PC-9 (cell line): ENCODE measurements at regions not wholly inside any gene's neighbourhood (a gene's known extent, or its start where the extent isn't known, plus 50 kb on each side); places are given as distances from the start of the nearest gene placed in this dataset.

Experiments
- CTCF ChIP-seq: fragments of 200-600 bp; sonication (generic); conservative IDR thresholded peaks from 2 replicates; pipeline ENCODE4 v1.6.1; 2017; ENCODE audit warnings: mixed run types, antibody characterized with exemption, mild to moderate bottlenecking, moderate library complexity
- EZH2 ChIP-seq: fragments of 200-600 bp; sonication (generic); IDR thresholded peaks from 2 replicates; pipeline ENCODE4 v1.8.0; 2017; ENCODE audit warnings: antibody characterized with exemption, low read depth

GRCh38 chr18:41052625-41053024 lies 902.4 kb upstream of the PIK3C3 start:
- no peak for TF ChIP-seq CTCF
- no peak for TF ChIP-seq EZH2
